HK-2 (cell line): ENCODE measurements at regions not wholly inside any gene's neighbourhood (a gene's known extent, or its start where the extent isn't known, plus 50 kb on each side); places are given as distances from the start of the nearest gene placed in this dataset.

Source experiments
- DNase-seq: peaks from one replicate; pipeline ENCODE4 v3.0.0-alpha.2; 2018; ENCODE audit not compliant: unreplicated experiment

GRCh38 chr18:1952486-1952885 is 618.8 kb downstream of the METTL4 start:
- DNase-seq: no peak

- DNase-seq: no peak
These were observed 616.6 kb downstream of the METTL4 start for GRCh38 chr18:1954583-1955312.

GRCh38 chr18:1958798-1959197 is 612.5 kb downstream of the METTL4 start:
- DNase-seq: no peak

- DNase-seq: no peak
These were observed 606.3 kb downstream of the METTL4 start for GRCh38 chr18:1965016-1965415.

GRCh38 chr18:1965541-1965940 is 605.8 kb downstream of the METTL4 start:
- DNase-seq: no peak

GRCh38 chr18:1968801-1969498 is 602.4 kb downstream of the METTL4 start:
- DNase-seq: no peak

GRCh38 chr18:1976484-1976883 is 594.8 kb downstream of the METTL4 start:
- no peak for DNase-seq

GRCh38 chr18:1982056-1982455 is 589.2 kb downstream of the METTL4 start:
- no peak for DNase-seq

- DNase-seq: no peak
These were observed 587.4 kb downstream of the METTL4 start for GRCh38 chr18:1983746-1984515.

- no peak for DNase-seq
These were observed 577.4 kb downstream of the METTL4 start for GRCh38 chr18:1993866-1994265.

- no peak for DNase-seq
These were observed 576.8 kb downstream of the METTL4 start for GRCh38 chr18:1994471-1994870.

GRCh38 chr18:1995041-1995612 is 576.2 kb downstream of the METTL4 start:
- DNase-seq: no peak

GRCh38 chr18:1998121-1998520 is 573.2 kb downstream of the METTL4 start:
- no peak for DNase-seq

GRCh38 chr18:1999387-1999786 is 571.9 kb downstream of the METTL4 start:
- DNase-seq: no peak

GRCh38 chr18:2002151-2002550 is 569.2 kb downstream of the METTL4 start:
- no peak for DNase-seq

- no peak for DNase-seq
These were observed 568.7 kb downstream of the METTL4 start for GRCh38 chr18:2002604-2003003.

- DNase-seq: no peak
These were observed 561.2 kb downstream of the METTL4 start for GRCh38 chr18:2009942-2010697.

GRCh38 chr18:2027016-2027415 is 544.3 kb downstream of the METTL4 start:
- DNase-seq: peak; percentile 15

- no peak for DNase-seq
These were observed 543.5 kb downstream of the METTL4 start for GRCh38 chr18:2027756-2028155.

GRCh38 chr18:2028986-2029385 is 542.3 kb downstream of the METTL4 start:
- no peak for DNase-seq

GRCh38 chr18:2030647-2031046 is 540.7 kb downstream of the METTL4 start:
- DNase-seq: no peak

- no peak for DNase-seq
These were observed 539.3 kb downstream of the METTL4 start for GRCh38 chr18:2032036-2032435.
